Body of pancreas (tissue), 4 donors: ENCODE measurements at regions not wholly inside any gene's neighbourhood (a gene's known extent, or its start where the extent isn't known, plus 50 kb on each side); places are given as distances from the start of the nearest gene placed in this dataset.
"Not testable (repeated sequence)": the region's sequence is repeated elsewhere in the genome, so short reads cannot be mapped to it uniquely, and the experiment has no call there.

Source experiments
- ATAC-seq: fragments of 150-250 bp; one replicate; pipeline ENCODE4 v1.9.1; 2016
- DNase-seq, 4 donors: peaks; one replicate each; pipeline ENCODE4 v3.0.0-alpha.2; 2019
- H3K27ac ChIP-seq, 4 donors: fragments of 200-600 bp; sonication (generic); 1 replicate in 3 of 4; 2 replicates in 1 of 4; pipeline versions ENCODE4 v1.5.1 to v1.6.1; 2016 to 2019; ENCODE audit warnings: mild to moderate bottlenecking in 1 of 4, mixed read lengths in 1 of 4, moderate library complexity in 1 of 4
- H3K27me3 ChIP-seq, 2 donors: fragments of 200-600 bp; sonication (generic); one replicate each; pipeline ENCODE4 v1.6.0; 2016; ENCODE audit warnings: mild to moderate bottlenecking in 1 of 2
- H3K36me3 ChIP-seq, 2 donors: fragments of 200-600 bp; sonication (generic); replicated peaks in 1 of 2; 2 replicates each; pipeline ENCODE4 v1.5.1; 2016; ENCODE audit warnings: low read depth in 2 of 2; ENCODE audit not compliant: insufficient read depth in 1 of 2
- H3K4me1 ChIP-seq: fragments of 200-600 bp; sonication (generic); one replicate; pipeline ENCODE4 v1.6.0; 2016
- H3K4me3 ChIP-seq, 2 donors: fragments of 200-600 bp; sonication (generic); 1 replicate in 1 of 2; 2 replicates in 1 of 2; pipeline ENCODE4 v1.5.1; 2016 to 2019
- H3K9me3 ChIP-seq, 3 donors: fragments of 200-600 bp; sonication (generic); 1 replicate in 2 of 3; 2 replicates in 1 of 3; pipeline ENCODE4 v1.5.1; 2016
- POLR2A ChIP-seq, 3 donors: fragments of 450-650 bp; IDR thresholded peaks; one replicate each; pipeline ENCODE4 v1.6.1; 2016; ENCODE audit warnings: antibody characterized with exemption in 3 of 3, mild to moderate bottlenecking in 2 of 3
- WGBS, 2 donors: methylation state at CpG; one replicate each; pipeline ENCODE4 v1.1.5; 2017; 5-methylcytosine and 5-hydroxymethylcytosine counted together
- intact Hi-C: fragments of 100-400 bp; cut with DNase I; formaldehyde crosslinking; loops from one replicate; pipeline ENCODE4 v1.15.1; 2023
- TF ChIP-seq, protein P1 (sequence below), 7 experiments: fragments of 450-650 bp in 4 of 7; fragments of 200-600 bp in 3 of 7; sonication (generic) in 3 of 7; IDR thresholded peaks; one replicate each; pipeline ENCODE4 v1.5.1; 2016 to 2019; ENCODE audit warnings: antibody characterized with exemption in 7 of 7

DNA sequence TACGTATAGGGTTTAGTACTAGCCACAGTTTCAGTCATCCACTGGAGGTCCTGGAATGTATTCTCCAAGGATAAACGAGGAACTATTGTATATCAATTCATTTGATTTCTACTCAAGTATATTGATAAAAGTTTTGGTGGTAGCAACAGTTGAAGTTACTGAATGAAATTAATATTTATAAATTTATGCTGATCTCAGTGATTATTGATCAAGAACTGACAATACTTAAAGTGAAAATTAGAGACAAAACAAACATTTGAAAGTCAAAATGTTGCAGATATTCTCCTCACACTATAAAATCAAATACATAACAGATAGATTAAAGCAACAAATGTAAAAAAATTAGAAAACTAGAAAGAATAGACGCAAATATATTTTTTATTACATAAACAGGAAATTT, 150.9 kb upstream of the SLC35G4 start:
- H3K4me1 ChIP-seq, result no peaks in the 10 kb centered on the region
- 69 to 75% methylated on average over 3 of the region's 3 CpGs for WGBS, 2 donors
- DNase-seq (no peak), ATAC-seq (no peak)
- intact Hi-C loops, result no loop called here
- no peak for TF ChIP-seq POLR2A (IDR thresholded peaks at IDR 0.05)
- TF ChIP-seq, protein P1, sequence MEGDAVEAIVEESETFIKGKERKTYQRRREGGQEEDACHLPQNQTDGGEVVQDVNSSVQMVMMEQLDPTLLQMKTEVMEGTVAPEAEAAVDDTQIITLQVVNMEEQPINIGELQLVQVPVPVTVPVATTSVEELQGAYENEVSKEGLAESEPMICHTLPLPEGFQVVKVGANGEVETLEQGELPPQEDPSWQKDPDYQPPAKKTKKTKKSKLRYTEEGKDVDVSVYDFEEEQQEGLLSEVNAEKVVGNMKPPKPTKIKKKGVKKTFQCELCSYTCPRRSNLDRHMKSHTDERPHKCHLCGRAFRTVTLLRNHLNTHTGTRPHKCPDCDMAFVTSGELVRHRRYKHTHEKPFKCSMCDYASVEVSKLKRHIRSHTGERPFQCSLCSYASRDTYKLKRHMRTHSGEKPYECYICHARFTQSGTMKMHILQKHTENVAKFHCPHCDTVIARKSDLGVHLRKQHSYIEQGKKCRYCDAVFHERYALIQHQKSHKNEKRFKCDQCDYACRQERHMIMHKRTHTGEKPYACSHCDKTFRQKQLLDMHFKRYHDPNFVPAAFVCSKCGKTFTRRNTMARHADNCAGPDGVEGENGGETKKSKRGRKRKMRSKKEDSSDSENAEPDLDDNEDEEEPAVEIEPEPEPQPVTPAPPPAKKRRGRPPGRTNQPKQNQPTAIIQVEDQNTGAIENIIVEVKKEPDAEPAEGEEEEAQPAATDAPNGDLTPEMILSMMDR (IDR thresholded peaks at IDR 0.05), result no peak
- no peak overlapping the region for H3K4me3 ChIP-seq
- H3K36me3 ChIP-seq, result no peaks in the 10 kb centered on the region
- H3K9me3 ChIP-seq, result no peaks in the 10 kb centered on the region
- no peak overlapping the region for H3K27ac ChIP-seq
- no peaks in the 10 kb centered on the region for H3K27me3 ChIP-seq

- WGBS, 2 donors, result 61 to 76% methylated on average over 2 to 3 of the region's 3 CpGs
- H3K4me3 ChIP-seq, H3K4me1 ChIP-seq, H3K9me3 ChIP-seq, H3K27me3 ChIP-seq, ATAC-seq, intact Hi-C loops, H3K36me3 ChIP-seq, DNase-seq, H3K27ac ChIP-seq: not testable (repeated sequence)
Measured at GRCh38 chr18:11457853-11458252, 151.5 kb upstream of the SLC35G4 start.

DNA sequence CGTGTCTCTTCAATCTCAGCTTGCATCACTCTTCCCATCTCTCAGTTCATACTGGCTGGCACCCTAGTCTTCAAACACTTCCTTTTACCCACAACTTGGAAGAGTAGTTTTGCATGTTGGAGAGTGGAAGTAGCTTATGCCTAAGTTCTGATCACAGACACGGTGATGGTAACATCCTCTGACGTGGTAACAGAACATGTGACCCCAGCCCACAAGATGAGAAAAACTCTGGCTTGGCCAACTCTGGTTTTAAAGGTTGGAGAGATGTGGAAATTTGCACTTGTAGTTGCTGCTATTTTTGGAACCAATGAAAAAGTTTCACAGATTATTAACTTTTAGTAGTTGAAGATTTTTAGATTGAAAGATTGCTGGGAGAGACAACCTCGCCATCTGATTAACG, 155.4 kb upstream of the SLC35G4 start:
- DNase-seq, result no peak
- Histone ChIP-seq H3K27me3 (no peaks in the 10 kb centered on the region), H3K27ac (no peak overlapping the region), H3K36me3 (no peaks in the 10 kb centered on the region), H3K9me3 (no peaks in the 10 kb centered on the region), H3K4me1 (no peaks in the 10 kb centered on the region), H3K4me3 (no peak overlapping the region)
- intact Hi-C loops, result no loop called here
- 50 to 60% methylated on average over 5 of the region's 5 CpGs for WGBS, 2 donors
- no peak for TF ChIP-seq POLR2A (IDR thresholded peaks at IDR 0.05)
- TF ChIP-seq, protein P1 (IDR thresholded peaks at IDR 0.05), result no peak
- no peak for ATAC-seq

DNA sequence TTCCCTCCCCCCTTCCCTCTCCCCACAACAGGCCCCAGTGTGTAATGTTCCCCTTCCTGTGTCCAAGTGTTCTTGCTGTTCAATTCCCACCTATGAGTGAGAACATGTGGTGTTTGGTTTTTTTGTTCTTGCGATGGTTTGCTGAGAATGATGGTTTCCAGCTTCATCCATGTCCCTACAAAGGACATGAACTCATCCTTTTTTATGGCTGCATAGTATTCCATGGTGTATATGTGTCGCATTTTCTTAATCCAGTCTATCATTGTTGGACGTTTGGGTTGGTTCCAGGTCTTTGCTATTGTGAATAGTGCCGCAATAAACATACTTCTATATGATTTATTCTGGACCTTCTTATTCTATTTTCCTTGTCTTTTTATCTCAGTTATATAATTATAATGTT, 165.2 kb upstream of the SLC35G4 start:
- H3K9me3 ChIP-seq, H3K27ac ChIP-seq, H3K4me1 ChIP-seq, H3K27me3 ChIP-seq, H3K4me3 ChIP-seq, H3K36me3 ChIP-seq, intact Hi-C loops, ATAC-seq, DNase-seq: not testable (repeated sequence)
- 69 to 77% methylated on average over 4 of the region's 4 CpGs for whole genome bisulfite sequencing, 2 donors

DNA sequence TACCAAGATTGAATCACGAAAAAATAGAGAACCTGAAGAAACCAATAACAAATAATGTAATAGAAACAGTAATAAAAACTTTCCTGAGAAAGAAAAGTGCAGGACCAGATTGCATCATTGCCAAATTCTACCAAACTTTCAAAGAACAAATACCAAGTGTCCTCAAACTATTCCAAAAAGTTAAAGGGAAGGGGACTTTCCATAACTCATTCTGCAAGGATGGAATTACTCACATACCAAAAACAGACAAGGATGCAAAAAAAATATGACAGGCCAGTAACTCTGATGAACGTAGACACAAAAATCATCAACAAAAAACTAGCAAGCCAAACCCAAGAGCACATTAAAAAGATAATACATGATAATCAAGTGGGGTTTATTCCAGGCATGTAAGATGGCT, 172.3 kb upstream of the SLC35G4 start:
- ATAC-seq, result no peak
- DNase-seq, result no peak
- Histone ChIP-seq H3K4me3 (no peak overlapping the region), H3K36me3 (no peaks in the 10 kb centered on the region), H3K27ac (no peak overlapping the region), H3K9me3 (no peaks in the 10 kb centered on the region), H3K4me1 (no peaks in the 10 kb centered on the region), H3K27me3 (no peaks in the 10 kb centered on the region)
- TF ChIP-seq POLR2A (IDR thresholded peaks at IDR 0.05), result no peak
- TF ChIP-seq, protein P1 (IDR thresholded peaks at IDR 0.05), result no peak
- intact Hi-C loops, result no loop called here
- WGBS, 2 donors, result 23 to 31% methylated on average over 2 of the region's 2 CpGs

- WGBS, 2 donors, result 91 to 92% methylated on average over 17 to 36 of the region's 36 CpGs
- Histone ChIP-seq H3K27me3 (no peaks in the 10 kb centered on the region), H3K4me1 (no peaks in the 10 kb centered on the region), H3K4me3 (no peak overlapping the region), H3K27ac (no peak overlapping the region), H3K36me3 (no peaks in the 10 kb centered on the region), H3K9me3 (no peaks in the 10 kb centered on the region)
- ATAC-seq (no peak), DNase-seq (no peak)
- no peak for TF ChIP-seq POLR2A (IDR thresholded peaks at IDR 0.05)
- TF ChIP-seq, protein P1 (IDR thresholded peaks at IDR 0.05), result no peak
- intact Hi-C loops, result no loop called here
Measured at GRCh38 chr18:11432360-11432811, 177.0 kb upstream of the SLC35G4 start.
